Fibroblast of peridontal ligament (primary cell): ENCODE measurements at regions not wholly inside any gene's neighbourhood (a gene's known extent, or its start where the extent isn't known, plus 50 kb on each side); places are given as distances from the start of the nearest gene placed in this dataset.
"Not testable (repeated sequence)": the region's sequence is repeated elsewhere in the genome, so short reads cannot be mapped to it uniquely, and the experiment has no call there.

ENCODE experiments used
- DNase-seq: peaks from one replicate; pipeline ENCODE4 v3.0.0-alpha.2; 2010; ENCODE audit errors: extremely low read depth

GRCh38 chr1:242629396-242629795, 104.9 kb upstream of the PLD5 start:
- DNase-seq, result no peak

- no peak for DNase-seq
Measured at GRCh38 chr1:242623756-242624155, 99.3 kb upstream of the PLD5 start.

GRCh38 chr1:242623119-242623518, 98.6 kb upstream of the PLD5 start:
- DNase-seq, result no peak

GRCh38 chr1:242613266-242613815, 88.8 kb upstream of the PLD5 start:
- DNase-seq, result no peak

GRCh38 chr1:242610209-242610608, 85.7 kb upstream of the PLD5 start:
- no peak for DNase-seq

GRCh38 chr1:242605521-242605920, 81.0 kb upstream of the PLD5 start:
- no peak for DNase-seq

- no peak for DNase-seq
Measured at GRCh38 chr1:242602001-242602400, 77.5 kb upstream of the PLD5 start.

- DNase-seq, result not testable (repeated sequence)
Measured at GRCh38 chr1:242593756-242594155, 69.3 kb upstream of the PLD5 start.

GRCh38 chr1:242586360-242586680, 61.8 kb upstream of the PLD5 start:
- no peak for DNase-seq

- DNase-seq, result no peak
Measured at GRCh38 chr1:242585616-242586359, 61.3 kb upstream of the PLD5 start.

GRCh38 chr1:242582669-242583068, 58.2 kb upstream of the PLD5 start:
- DNase-seq, result no peak

GRCh38 chr1:242579528-242580235, 55.2 kb upstream of the PLD5 start:
- DNase-seq, result no peak
